ENCODE measurements at regions not wholly inside any gene's neighbourhood (a gene's known extent, or its start where the extent isn't known, plus 50 kb on each side); places are given as distances from the start of the nearest gene placed in this dataset.

DNA sequence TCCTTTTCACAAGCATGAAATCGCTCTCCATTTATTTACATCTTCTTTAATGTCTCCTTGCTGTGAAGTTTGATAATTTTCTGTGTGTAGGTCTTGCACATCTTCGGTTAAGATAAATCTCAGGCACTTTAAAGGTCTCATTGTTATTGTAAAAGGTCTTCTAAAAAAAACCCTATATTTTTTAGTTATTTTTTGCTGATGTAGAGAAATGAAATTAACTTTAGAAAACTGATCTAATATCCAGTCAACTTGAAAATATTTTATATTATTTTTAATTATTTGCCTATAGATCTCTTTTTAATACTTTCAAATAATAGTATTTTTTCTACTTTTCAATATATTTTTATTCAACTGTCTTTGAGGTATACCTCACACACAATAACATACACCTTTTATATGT lies 169.4 kb downstream of the INSIG2 start:
- ATAC-seq (ENCODE audit: low read depth) (no peak), DNase-seq (ENCODE audit: low spot score in 2 of 2) (no peak)
- Mint-ChIP-seq H3K27me3 (peaks cover 5% of the 10 kb centered on the region), H3K27ac (no peak overlapping the region), H3K36me3 (no peaks in the 10 kb centered on the region), H3K9me3 (peaks cover 2% of the 10 kb centered on the region), H3K4me1 (no peaks in the 10 kb centered on the region), H3K4me3 (no peak overlapping the region)

DNA sequence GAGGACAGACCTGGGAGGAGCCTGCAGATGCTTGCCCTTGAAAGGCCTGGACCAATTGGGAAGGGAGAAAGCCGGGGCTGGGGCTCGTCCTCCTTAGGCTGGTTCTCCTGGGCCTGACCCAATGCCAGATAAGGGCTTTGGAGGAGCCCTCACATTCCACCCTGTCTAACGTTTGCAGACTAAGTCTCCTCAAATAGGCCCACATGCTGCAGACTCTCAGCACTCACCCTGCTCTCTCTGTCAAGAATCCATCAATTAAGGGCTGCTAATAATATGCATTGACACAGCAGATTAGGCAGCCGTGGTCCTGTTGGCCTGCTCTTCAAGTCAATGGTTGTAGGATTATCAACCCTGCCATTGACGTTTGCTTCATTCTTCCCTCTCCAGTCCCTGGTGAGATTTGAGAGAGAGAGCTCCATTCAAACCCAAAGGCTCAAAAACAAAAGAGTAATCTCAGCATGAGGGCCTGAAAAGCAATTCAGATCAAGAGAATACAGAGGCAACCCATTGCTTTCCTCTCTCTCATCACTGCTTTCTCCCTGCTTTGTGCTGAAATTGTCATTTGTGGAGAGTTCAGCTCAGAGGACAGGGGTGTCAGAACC lies 167.6 kb downstream of the INSIG2 start:
- no peaks in the 10 kb centered on the region for H3K36me3 Mint-ChIP-seq
- ATAC-seq (ENCODE audit: low read depth) (no peak), DNase-seq (ENCODE audit: low spot score in 2 of 2) (no peak)
- no peak overlapping the region for H3K4me3 Mint-ChIP-seq
- H3K27ac Mint-ChIP-seq = no peak overlapping the region
- H3K4me1 Mint-ChIP-seq = no peaks in the 10 kb centered on the region
- H3K9me3 Mint-ChIP-seq = peaks cover 2% of the 10 kb centered on the region
- H3K27me3 Mint-ChIP-seq = peaks cover 5% of the 10 kb centered on the region

- ATAC-seq (ENCODE audit: low read depth) (no peak), DNase-seq (ENCODE audit: low spot score in 2 of 2) (no peak)
- Mint-ChIP-seq H3K27me3 (peaks cover 4% of the 10 kb centered on the region), H3K9me3 (peaks cover 2% of the 10 kb centered on the region), H3K4me3 (no peak overlapping the region), H3K36me3 (no peaks in the 10 kb centered on the region), H3K27ac (no peak overlapping the region), H3K4me1 (no peaks in the 10 kb centered on the region)
These were observed 167.0 kb downstream of the INSIG2 start for GRCh38 chr2:118255301-118255700.

GRCh38 chr2:118254116-118254515 lies 165.8 kb downstream of the INSIG2 start:
- Mint-ChIP-seq H3K4me3 (no peak overlapping the region), H3K27me3 (peaks cover 12% of the 10 kb centered on the region), H3K9me3 (peaks cover 1% of the 10 kb centered on the region)

DNA sequence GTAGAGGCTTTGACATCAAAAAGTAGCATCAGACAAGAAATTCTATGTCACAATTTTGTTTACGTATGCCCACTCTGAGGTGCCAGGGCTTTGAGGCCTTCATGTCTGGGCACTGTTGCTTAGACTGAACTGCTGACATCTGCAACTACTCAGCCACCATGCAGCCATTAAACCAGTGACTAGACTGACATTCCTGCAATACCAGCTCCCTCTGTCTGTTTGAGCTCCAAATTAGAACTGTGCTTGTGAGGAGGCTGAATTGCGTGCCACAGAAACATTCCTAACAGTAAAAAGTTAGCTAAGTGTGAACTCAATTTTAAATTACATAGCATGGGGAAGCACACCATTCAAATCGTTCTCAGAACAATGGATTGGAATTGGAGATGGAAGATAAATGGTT lies 163.2 kb downstream of the INSIG2 start:
- peaks cover 15% of the 10 kb centered on the region for H3K27me3 Mint-ChIP-seq
- H3K36me3 Mint-ChIP-seq = no peaks in the 10 kb centered on the region
- no peak overlapping the region for H3K4me3 Mint-ChIP-seq
- DNase-seq (ENCODE audit: low spot score in 2 of 2) (no peak), ATAC-seq (ENCODE audit: low read depth) (no peak)
- no peak overlapping the region for H3K27ac Mint-ChIP-seq
- no peaks in the 10 kb centered on the region for H3K9me3 Mint-ChIP-seq
- H3K4me1 Mint-ChIP-seq = peaks cover 5% of the 10 kb centered on the region

More at GRCh38 chr2:118254116-118254515, 165.8 kb downstream of the INSIG2 start:
- DNase-seq (ENCODE audit: low spot score in 2 of 2) (no peak), ATAC-seq (ENCODE audit: low read depth) (no peak)
- H3K36me3 Mint-ChIP-seq = no peaks in the 10 kb centered on the region
- no peak overlapping the region for H3K27ac Mint-ChIP-seq
- peaks cover 5% of the 10 kb centered on the region for H3K4me1 Mint-ChIP-seq

- ATAC-seq (ENCODE audit: low read depth) (no peak), DNase-seq (ENCODE audit: low spot score in 2 of 2) (no peak)
- no peak overlapping the region for H3K27ac Mint-ChIP-seq
- no peaks in the 10 kb centered on the region for H3K9me3 Mint-ChIP-seq
- H3K4me3 Mint-ChIP-seq = no peak overlapping the region
- no peaks in the 10 kb centered on the region for H3K36me3 Mint-ChIP-seq
- peaks cover 5% of the 10 kb centered on the region for H3K4me1 Mint-ChIP-seq
- peaks cover 15% of the 10 kb centered on the region for H3K27me3 Mint-ChIP-seq
These were observed 162.2 kb downstream of the INSIG2 start for GRCh38 chr2:118250463-118250862.

- Mint-ChIP-seq H3K9me3 (no peaks in the 10 kb centered on the region), H3K27me3 (peaks cover 17% of the 10 kb centered on the region), H3K4me1 (peaks cover 5% of the 10 kb centered on the region), H3K27ac (no peak overlapping the region), H3K36me3 (no peaks in the 10 kb centered on the region), H3K4me3 (no peak overlapping the region)
- ATAC-seq (ENCODE audit: low read depth) = no peak
- no peak for DNase-seq (ENCODE audit: low spot score in 2 of 2)
These were observed 161.7 kb downstream of the INSIG2 start for GRCh38 chr2:118250001-118250400.

DNA sequence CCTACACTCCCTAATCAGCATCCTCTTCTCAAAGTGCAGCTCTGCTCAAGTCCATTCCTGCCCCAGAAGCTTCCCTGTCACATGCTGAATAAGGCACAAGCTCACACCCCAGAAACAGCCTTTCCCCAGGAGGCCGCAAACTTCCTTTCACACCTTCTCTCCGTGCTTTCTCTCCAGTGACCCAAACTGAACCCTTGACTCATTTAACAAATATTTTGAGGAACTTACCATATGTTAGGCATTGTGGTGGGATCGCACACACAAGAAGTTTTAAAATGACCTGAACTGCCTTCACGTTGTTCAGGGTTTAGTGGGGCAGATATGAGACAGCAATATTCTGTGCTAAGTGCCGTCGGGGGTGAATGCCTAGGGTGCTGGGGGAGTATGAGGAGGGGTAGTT lies 161.3 kb downstream of the INSIG2 start:
- no peaks in the 10 kb centered on the region for H3K9me3 Mint-ChIP-seq
- H3K4me1 Mint-ChIP-seq = peaks cover 5% of the 10 kb centered on the region
- peaks cover 21% of the 10 kb centered on the region for H3K27me3 Mint-ChIP-seq
- no peak for DNase-seq (ENCODE audit: low spot score in 2 of 2)
- H3K4me3 Mint-ChIP-seq = no peak overlapping the region
- H3K27ac Mint-ChIP-seq = no peak overlapping the region
- no peak for ATAC-seq (ENCODE audit: low read depth)
- H3K36me3 Mint-ChIP-seq = no peaks in the 10 kb centered on the region

DNA sequence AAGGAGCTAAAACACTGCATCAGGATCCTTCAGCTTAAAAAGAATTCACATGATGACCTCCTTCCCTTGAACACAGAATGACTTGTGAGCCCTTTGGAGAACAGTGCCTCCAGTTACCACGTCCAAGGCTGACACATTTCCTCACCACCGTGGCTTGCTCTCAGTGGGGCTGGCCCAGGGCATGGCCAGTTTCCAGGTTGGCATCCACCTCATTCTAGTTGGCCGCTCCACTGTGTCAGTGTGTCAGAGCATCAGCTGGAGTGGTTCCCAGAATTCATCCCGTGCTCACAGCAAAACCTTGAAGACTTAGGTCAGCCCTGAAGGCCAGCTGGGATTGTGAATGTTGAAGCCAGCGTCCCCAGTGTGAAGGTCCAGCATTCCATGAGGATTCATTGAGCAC lies 158.5 kb downstream of the INSIG2 start:
- no peak overlapping the region for H3K27ac Mint-ChIP-seq
- H3K36me3 Mint-ChIP-seq = no peaks in the 10 kb centered on the region
- DNase-seq (ENCODE audit: low spot score in 2 of 2) = no peak
- peaks cover 5% of the 10 kb centered on the region for H3K4me1 Mint-ChIP-seq
- peaks cover 28% of the 10 kb centered on the region for H3K27me3 Mint-ChIP-seq
- no peak for ATAC-seq (ENCODE audit: low read depth)
- no peaks in the 10 kb centered on the region for H3K9me3 Mint-ChIP-seq
- H3K4me3 Mint-ChIP-seq = no peak overlapping the region

GRCh38 chr2:118246079-118246478 lies 157.8 kb downstream of the INSIG2 start:
- Mint-ChIP-seq H3K4me1 (peaks cover 5% of the 10 kb centered on the region), H3K27ac (no peak overlapping the region), H3K27me3 (peaks cover 28% of the 10 kb centered on the region), H3K9me3 (no peaks in the 10 kb centered on the region), H3K4me3 (no peak overlapping the region), H3K36me3 (no peaks in the 10 kb centered on the region)
- DNase-seq (ENCODE audit: low spot score in 2 of 2) = no peak
- no peak for ATAC-seq (ENCODE audit: low read depth)

DNA sequence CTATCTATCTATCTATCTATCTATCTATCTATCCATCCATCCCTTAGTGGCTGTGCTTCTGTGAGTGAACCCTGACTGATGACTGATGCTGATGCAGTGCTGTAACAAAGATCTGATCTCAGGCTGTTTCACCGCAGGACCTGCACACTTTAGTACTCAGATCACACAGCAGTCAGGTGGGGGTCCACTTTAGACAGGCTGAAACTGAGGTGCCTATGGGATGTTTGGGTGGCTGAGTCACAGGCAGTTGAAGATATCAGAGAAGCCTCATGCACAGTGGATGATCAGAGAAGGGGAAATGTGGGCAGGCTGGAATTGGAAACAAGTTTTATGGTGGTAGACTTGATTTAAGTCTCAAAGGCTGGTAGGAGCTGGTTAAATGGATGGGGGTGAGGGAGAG lies 156.4 kb downstream of the INSIG2 start:
- no peaks in the 10 kb centered on the region for H3K36me3 Mint-ChIP-seq

DNA sequence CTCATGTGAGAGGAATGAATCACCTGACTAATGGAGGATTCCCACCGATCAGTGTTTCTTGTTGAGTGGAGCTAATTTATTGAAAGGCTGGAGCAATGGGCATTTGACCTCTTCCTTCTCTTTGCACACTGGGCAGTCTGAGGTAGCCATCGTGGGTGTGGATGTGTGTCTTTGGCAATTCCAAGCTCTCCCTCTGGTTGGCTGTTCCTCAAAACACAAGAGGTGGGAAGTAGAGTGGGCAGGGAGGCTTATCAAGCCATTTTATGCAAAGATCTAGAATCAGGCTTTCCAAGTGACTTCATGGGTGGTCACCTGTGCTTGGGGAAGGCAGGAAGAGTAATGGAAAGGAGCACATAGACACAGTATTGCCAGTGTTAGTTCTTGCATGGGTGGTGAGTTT lies 154.8 kb downstream of the INSIG2 start:
- ATAC-seq (ENCODE audit: low read depth) = no peak
- H3K36me3 Mint-ChIP-seq = no peaks in the 10 kb centered on the region
- H3K9me3 Mint-ChIP-seq = peaks cover 3% of the 10 kb centered on the region
- peaks cover 21% of the 10 kb centered on the region for H3K27me3 Mint-ChIP-seq
- H3K4me3 Mint-ChIP-seq = no peak overlapping the region
- H3K27ac Mint-ChIP-seq = no peak overlapping the region
- no peaks in the 10 kb centered on the region for H3K4me1 Mint-ChIP-seq
- no peak for DNase-seq (ENCODE audit: low spot score in 2 of 2)

More for the DNA sequence above, 156.4 kb downstream of the INSIG2 start:
- ATAC-seq (ENCODE audit: low read depth) (no peak), DNase-seq (ENCODE audit: low spot score in 2 of 2) (no peak)
- Mint-ChIP-seq H3K9me3 (no peaks in the 10 kb centered on the region), H3K27me3 (peaks cover 24% of the 10 kb centered on the region), H3K4me3 (no peak overlapping the region), H3K27ac (no peak overlapping the region), H3K4me1 (peaks cover 5% of the 10 kb centered on the region)

GRCh38 chr2:118242216-118242615 lies 153.9 kb downstream of the INSIG2 start:
- Mint-ChIP-seq H3K27ac (no peak overlapping the region), H3K27me3 (peaks cover 20% of the 10 kb centered on the region)

GRCh38 chr2:118241128-118241527 lies 152.9 kb downstream of the INSIG2 start:
- no peaks in the 10 kb centered on the region for H3K36me3 Mint-ChIP-seq
- peaks cover 18% of the 10 kb centered on the region for H3K27me3 Mint-ChIP-seq
- DNase-seq (ENCODE audit: low spot score in 2 of 2) = no peak
- H3K4me3 Mint-ChIP-seq = no peak overlapping the region
- no peaks in the 10 kb centered on the region for H3K4me1 Mint-ChIP-seq
- no peak for ATAC-seq (ENCODE audit: low read depth)
- no peak overlapping the region for H3K27ac Mint-ChIP-seq
- peaks cover 5% of the 10 kb centered on the region for H3K9me3 Mint-ChIP-seq

More at GRCh38 chr2:118242216-118242615, 153.9 kb downstream of the INSIG2 start:
- ATAC-seq (ENCODE audit: low read depth) = no peak
- Mint-ChIP-seq H3K4me3 (no peak overlapping the region), H3K4me1 (no peaks in the 10 kb centered on the region), H3K36me3 (no peaks in the 10 kb centered on the region), H3K9me3 (peaks cover 4% of the 10 kb centered on the region)
- DNase-seq (ENCODE audit: low spot score in 2 of 2) = no peak

DNA sequence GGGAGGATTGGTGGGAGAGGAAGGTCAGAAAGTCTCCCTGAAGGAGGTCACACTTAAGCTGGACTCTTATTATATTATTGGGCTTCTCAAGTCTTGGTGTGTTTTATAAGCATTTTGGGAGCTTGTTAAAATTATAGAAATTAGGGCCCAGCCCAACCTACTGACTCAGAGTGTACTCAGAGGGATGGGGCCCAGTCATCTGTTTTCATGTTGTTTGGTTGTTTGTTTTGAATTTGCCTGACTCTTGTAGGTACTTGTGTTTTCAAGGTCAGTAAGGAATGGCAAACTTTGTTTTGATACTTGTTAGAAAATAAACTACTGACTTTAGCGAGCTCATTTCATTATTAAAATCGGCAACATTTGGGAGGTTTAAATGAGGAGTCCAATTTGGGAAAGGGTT lies 152.0 kb downstream of the INSIG2 start:
- H3K9me3 Mint-ChIP-seq = peaks cover 5% of the 10 kb centered on the region
- no peaks in the 10 kb centered on the region for H3K4me1 Mint-ChIP-seq
- H3K4me3 Mint-ChIP-seq = no peak overlapping the region
- H3K27ac Mint-ChIP-seq = no peak overlapping the region
- ATAC-seq (ENCODE audit: low read depth) (no peak), DNase-seq (ENCODE audit: low spot score in 2 of 2) (no peak)
- H3K27me3 Mint-ChIP-seq = peaks cover 16% of the 10 kb centered on the region
- H3K36me3 Mint-ChIP-seq = no peaks in the 10 kb centered on the region

Data from memory B cell (primary cell).